K562 (cell line): ENCODE measurements at regions not wholly inside any gene's neighbourhood (a gene's known extent, or its start where the extent isn't known, plus 50 kb on each side); places are given as distances from the start of the nearest gene placed in this dataset.

Experiments used
- EGR1 ChIP-seq: fragments of 450-650 bp; conservative IDR thresholded peaks from 2 replicates; pipeline ENCODE4 v1.6.1; 2017; ENCODE audit warnings: mild to moderate bottlenecking
- MXI1 ChIP-seq: IDR thresholded peaks from 2 replicates; pipeline ENCODE4 v1.6.1; 2011; ENCODE audit warnings: low read depth, mild to moderate bottlenecking, improper control_type of control experiment, low read length
- NFYB ChIP-seq: IDR thresholded peaks from 2 replicates; pipeline ENCODE4 v1.6.1; 2011; ENCODE audit warnings: mild to moderate bottlenecking, moderate library complexity; ENCODE audit not compliant: insufficient read length; ENCODE audit errors: extremely low read depth

- TF ChIP-seq MXI1 (no peak), EGR1 (no peak), NFYB (no peak)
These were observed 499.5 kb downstream of the STIM2 start for GRCh38 chr4:27360131-27360530.
